IgD-negative memory B cell (primary cell): ENCODE measurements at regions not wholly inside any gene's neighbourhood (a gene's known extent, or its start where the extent isn't known, plus 50 kb on each side); places are given as distances from the start of the nearest gene placed in this dataset.

Experiments
- H3K27ac Mint-ChIP-seq, 3 donors: one replicate each; pipeline ENCODE4 v1.8.0; 2020 to 2022; ENCODE audit warnings: mild to moderate bottlenecking in 3 of 3, mixed read lengths in 3 of 3, moderate library complexity in 1 of 3
- H3K27me3 Mint-ChIP-seq: one replicate; pipeline ENCODE4 v1.8.0; 2021; ENCODE audit warnings: mixed read lengths
- H3K36me3 Mint-ChIP-seq: one replicate; pipeline ENCODE4 v1.8.0; 2020; ENCODE audit warnings: mild to moderate bottlenecking, mixed read lengths
- H3K4me1 Mint-ChIP-seq, 3 donors: one replicate each; pipeline ENCODE4 v1.8.0; 2020 to 2022; ENCODE audit warnings: mixed read lengths in 3 of 3, mild to moderate bottlenecking in 1 of 3
- H3K4me3 Mint-ChIP-seq, 4 donors: one replicate each; pipeline ENCODE4 v1.8.0; 2020 to 2022; ENCODE audit warnings: mild to moderate bottlenecking in 4 of 4, mixed read lengths in 4 of 4, moderate library complexity in 3 of 4
- H3K9me3 Mint-ChIP-seq, 3 donors: one replicate each; pipeline ENCODE4 v1.8.0; 2020 to 2021; ENCODE audit warnings: mixed read lengths in 3 of 3, mild to moderate bottlenecking in 1 of 3

GRCh38 chr11:70506986-70507385, 108.7 kb downstream of the CTTN start:
- Mint-ChIP-seq H3K4me3 (no peak overlapping the region), H3K9me3 (peaks cover 4 to 10% (median 8%) of the 10 kb centered on the region in 3 donors), H3K27ac (no peak overlapping the region)

GRCh38 chr11:70507466-70508230, 109.3 kb downstream of the CTTN start:
- H3K27me3 Mint-ChIP-seq = peaks cover 1% of the 10 kb centered on the region
- H3K4me1 Mint-ChIP-seq = no peaks in the 10 kb centered on the region
- peaks cover under 1% of the 10 kb centered on the region for H3K36me3 Mint-ChIP-seq
- no peak overlapping the region for H3K4me3 Mint-ChIP-seq
- peaks cover 7 to 17% (median 14%) of the 10 kb centered on the region in 3 donors for H3K9me3 Mint-ChIP-seq
- H3K27ac Mint-ChIP-seq = no peak overlapping the region

More at GRCh38 chr11:70506986-70507385, 108.7 kb downstream of the CTTN start:
- no peaks in the 10 kb centered on the region for H3K4me1 Mint-ChIP-seq
- no peaks in the 10 kb centered on the region for H3K36me3 Mint-ChIP-seq
- peaks cover 1% of the 10 kb centered on the region for H3K27me3 Mint-ChIP-seq

GRCh38 chr11:70508231-70508480, 109.8 kb downstream of the CTTN start:
- H3K4me1 Mint-ChIP-seq = no peaks in the 10 kb centered on the region
- no peak overlapping the region for H3K27ac Mint-ChIP-seq
- H3K9me3 Mint-ChIP-seq = peaks cover 7 to 22% (median 14%) of the 10 kb centered on the region in 3 donors
- H3K27me3 Mint-ChIP-seq = peaks cover 1% of the 10 kb centered on the region
- peaks cover 3% of the 10 kb centered on the region for H3K36me3 Mint-ChIP-seq
- no peak overlapping the region for H3K4me3 Mint-ChIP-seq

- H3K9me3 Mint-ChIP-seq = peaks cover 9 to 35% (median 16%) of the 10 kb centered on the region in 3 donors
- H3K27me3 Mint-ChIP-seq = peaks cover 3% of the 10 kb centered on the region
- peak overlapping the region in 1 of 4 donors; percentile 8 for H3K4me3 Mint-ChIP-seq
Measured at GRCh38 chr11:70509476-70509875, 111.1 kb downstream of the CTTN start.

GRCh38 chr11:70510106-70510505, 111.8 kb downstream of the CTTN start:
- Mint-ChIP-seq H3K4me3 (no peak overlapping the region), H3K27me3 (peaks cover 3% of the 10 kb centered on the region), H3K36me3 (peaks cover 3% of the 10 kb centered on the region), H3K9me3 (peaks cover 9 to 39% (median 17%) of the 10 kb centered on the region in 3 donors), H3K4me1 (no peaks in the 10 kb centered on the region), H3K27ac (no peak overlapping the region)

More at GRCh38 chr11:70509476-70509875, 111.1 kb downstream of the CTTN start:
- H3K27ac Mint-ChIP-seq = no peak overlapping the region
- H3K36me3 Mint-ChIP-seq = peaks cover 3% of the 10 kb centered on the region
- H3K4me1 Mint-ChIP-seq = no peaks in the 10 kb centered on the region

GRCh38 chr11:70510571-70510970, 112.2 kb downstream of the CTTN start:
- H3K36me3 Mint-ChIP-seq = peaks cover 3% of the 10 kb centered on the region
- H3K27ac Mint-ChIP-seq = no peak overlapping the region
- no peaks in the 10 kb centered on the region for H3K4me1 Mint-ChIP-seq
- H3K4me3 Mint-ChIP-seq = no peak overlapping the region
- H3K9me3 Mint-ChIP-seq = peaks cover 9 to 39% (median 17%) of the 10 kb centered on the region in 3 donors
- H3K27me3 Mint-ChIP-seq = peaks cover 3% of the 10 kb centered on the region

- Mint-ChIP-seq H3K4me1 (no peaks in the 10 kb centered on the region), H3K27ac (no peak overlapping the region), H3K27me3 (peaks cover 3% of the 10 kb centered on the region), H3K9me3 (peaks cover 9 to 45% (median 18%) of the 10 kb centered on the region in 3 donors), H3K4me3 (peak overlapping the region in 1 of 4 donors; percentile 32), H3K36me3 (peaks cover 3% of the 10 kb centered on the region)
Measured at GRCh38 chr11:70511345-70511744, 113.0 kb downstream of the CTTN start.

- Mint-ChIP-seq H3K36me3 (peaks cover 3% of the 10 kb centered on the region), H3K27ac (no peak overlapping the region), H3K9me3 (peaks cover 9 to 46% (median 20%) of the 10 kb centered on the region in 3 donors), H3K27me3 (peaks cover 3% of the 10 kb centered on the region), H3K4me3 (peak overlapping the region in 1 of 4 donors; percentile 17), H3K4me1 (no peaks in the 10 kb centered on the region)
Measured at GRCh38 chr11:70512716-70513115, 114.4 kb downstream of the CTTN start.

- peaks cover 0 to 2% (median 0%) of the 10 kb centered on the region in 3 donors for H3K4me1 Mint-ChIP-seq
- H3K36me3 Mint-ChIP-seq = peaks cover 3% of the 10 kb centered on the region
- H3K4me3 Mint-ChIP-seq = no peak overlapping the region
- no peak overlapping the region for H3K27ac Mint-ChIP-seq
- peaks cover 5% of the 10 kb centered on the region for H3K27me3 Mint-ChIP-seq
- H3K9me3 Mint-ChIP-seq = peaks cover 3 to 33% (median 9%) of the 10 kb centered on the region in 3 donors
Measured at GRCh38 chr11:70517203-70517602, 118.9 kb downstream of the CTTN start.

- peaks cover 9% of the 10 kb centered on the region for H3K27me3 Mint-ChIP-seq
- H3K36me3 Mint-ChIP-seq = no peaks in the 10 kb centered on the region
- H3K4me1 Mint-ChIP-seq = peaks cover 0 to 2% (median 0%) of the 10 kb centered on the region in 3 donors
- H3K27ac Mint-ChIP-seq = no peak overlapping the region
- peaks cover 2 to 23% (median 6%) of the 10 kb centered on the region in 3 donors for H3K9me3 Mint-ChIP-seq
- peak overlapping the region in 1 of 4 donors; percentile 1 for H3K4me3 Mint-ChIP-seq
Measured at GRCh38 chr11:70517988-70518907, 119.9 kb downstream of the CTTN start.

GRCh38 chr11:70519117-70519516, 120.8 kb downstream of the CTTN start:
- peaks cover 12% of the 10 kb centered on the region for H3K27me3 Mint-ChIP-seq
- no peak overlapping the region for H3K27ac Mint-ChIP-seq
- peaks cover 0 to 2% (median 0%) of the 10 kb centered on the region in 3 donors for H3K4me1 Mint-ChIP-seq
- no peak overlapping the region for H3K4me3 Mint-ChIP-seq
- no peaks in the 10 kb centered on the region for H3K36me3 Mint-ChIP-seq
- peaks cover 2 to 14% (median 6%) of the 10 kb centered on the region in 3 donors for H3K9me3 Mint-ChIP-seq

- Mint-ChIP-seq H3K4me1 (peaks cover 0 to 4% (median 2%) of the 10 kb centered on the region in 3 donors), H3K36me3 (no peaks in the 10 kb centered on the region), H3K27me3 (peaks cover 21% of the 10 kb centered on the region), H3K9me3 (no peaks in the 10 kb centered on the region), H3K27ac (no peak overlapping the region), H3K4me3 (no peak overlapping the region)
Measured at GRCh38 chr11:70521475-70522308, 123.4 kb downstream of the CTTN start.

- no peak overlapping the region for H3K27ac Mint-ChIP-seq
- no peak overlapping the region for H3K4me3 Mint-ChIP-seq
- no peaks in the 10 kb centered on the region for H3K36me3 Mint-ChIP-seq
- no peaks in the 10 kb centered on the region for H3K9me3 Mint-ChIP-seq
- peaks cover 0 to 4% (median 2%) of the 10 kb centered on the region in 3 donors for H3K4me1 Mint-ChIP-seq
- H3K27me3 Mint-ChIP-seq = peaks cover 21% of the 10 kb centered on the region
Measured at GRCh38 chr11:70522309-70522592, 123.9 kb downstream of the CTTN start.

- peaks cover 0 to 4% (median 2%) of the 10 kb centered on the region in 3 donors for H3K4me1 Mint-ChIP-seq
- peaks cover 21% of the 10 kb centered on the region for H3K27me3 Mint-ChIP-seq
- H3K27ac Mint-ChIP-seq = no peak overlapping the region
- H3K4me3 Mint-ChIP-seq = no peak overlapping the region
- H3K9me3 Mint-ChIP-seq = no peaks in the 10 kb centered on the region
- no peaks in the 10 kb centered on the region for H3K36me3 Mint-ChIP-seq
Measured at GRCh38 chr11:70522593-70523311, 124.4 kb downstream of the CTTN start.
